Activated T-cell treated with anti-CD3 and anti-CD28 coated beads, Interleukin-2, amount 50 U/mL, for 24 hours (primary cell): ENCODE measurements at regions not wholly inside any gene's neighbourhood (a gene's known extent, or its start where the extent isn't known, plus 50 kb on each side); places are given as distances from the start of the nearest gene placed in this dataset.

Experiments used
- DNase-seq: peaks from one replicate; pipeline ENCODE4 v3.0.0-alpha.2; 2020
- H3K27ac Mint-ChIP-seq: 2 replicates; pipeline ENCODE4 v1.8.0; 2020; ENCODE audit warnings: mild to moderate bottlenecking, mixed read lengths
- H3K27me3 Mint-ChIP-seq: 2 replicates; pipeline ENCODE4 v1.8.0; 2020; ENCODE audit warnings: mixed read lengths
- H3K36me3 Mint-ChIP-seq: 2 replicates; pipeline ENCODE4 v1.8.0; 2020; ENCODE audit warnings: low read depth, mixed read lengths
- H3K4me1 Mint-ChIP-seq: 2 replicates; pipeline ENCODE4 v1.8.0; 2020; ENCODE audit warnings: low read depth, mixed read lengths
- H3K4me3 Mint-ChIP-seq: 2 replicates; pipeline ENCODE4 v1.8.0; 2020; ENCODE audit warnings: mild to moderate bottlenecking, moderate library complexity, mixed read lengths
- H3K9me3 Mint-ChIP-seq: 2 replicates; pipeline ENCODE4 v1.8.0; 2020; ENCODE audit warnings: mixed read lengths

- no peak overlapping the region for H3K27ac Mint-ChIP-seq
- no peaks in the 10 kb centered on the region for H3K4me1 Mint-ChIP-seq
- H3K9me3 Mint-ChIP-seq = peaks cover 2% of the 10 kb centered on the region
- no peak for DNase-seq
- H3K36me3 Mint-ChIP-seq = no peaks in the 10 kb centered on the region
- no peaks in the 10 kb centered on the region for H3K27me3 Mint-ChIP-seq
- no peak overlapping the region for H3K4me3 Mint-ChIP-seq
These were observed 360.3 kb upstream of the ARRDC4 start for GRCh38 chr15:97600190-97600589.

- no peak for DNase-seq
- Mint-ChIP-seq H3K27me3 (no peaks in the 10 kb centered on the region), H3K4me1 (no peaks in the 10 kb centered on the region), H3K9me3 (peaks cover 8% of the 10 kb centered on the region), H3K4me3 (no peak overlapping the region), H3K36me3 (no peaks in the 10 kb centered on the region), H3K27ac (no peak overlapping the region)
These were observed 355.8 kb upstream of the ARRDC4 start for GRCh38 chr15:97604677-97605076.

GRCh38 chr15:97615114-97615513 is 345.4 kb upstream of the ARRDC4 start:
- H3K4me3 Mint-ChIP-seq = no peak overlapping the region
- no peaks in the 10 kb centered on the region for H3K4me1 Mint-ChIP-seq
- no peak for DNase-seq
- no peaks in the 10 kb centered on the region for H3K36me3 Mint-ChIP-seq
- no peaks in the 10 kb centered on the region for H3K27me3 Mint-ChIP-seq
- peaks cover 18% of the 10 kb centered on the region for H3K9me3 Mint-ChIP-seq
- no peak overlapping the region for H3K27ac Mint-ChIP-seq

GRCh38 chr15:97623091-97623661 is 337.3 kb upstream of the ARRDC4 start:
- Mint-ChIP-seq H3K4me1 (no peaks in the 10 kb centered on the region), H3K4me3 (no peak overlapping the region), H3K27me3 (no peaks in the 10 kb centered on the region), H3K36me3 (no peaks in the 10 kb centered on the region), H3K9me3 (peaks cover 2% of the 10 kb centered on the region), H3K27ac (no peak overlapping the region)
- DNase-seq = no peak

GRCh38 chr15:97627634-97628033 is 332.9 kb upstream of the ARRDC4 start:
- peaks cover 6% of the 10 kb centered on the region for H3K9me3 Mint-ChIP-seq
- no peaks in the 10 kb centered on the region for H3K36me3 Mint-ChIP-seq
- no peak overlapping the region for H3K27ac Mint-ChIP-seq
- no peaks in the 10 kb centered on the region for H3K27me3 Mint-ChIP-seq
- no peak overlapping the region for H3K4me3 Mint-ChIP-seq
- no peak for DNase-seq
- H3K4me1 Mint-ChIP-seq = no peaks in the 10 kb centered on the region

GRCh38 chr15:97645758-97646157 is 314.7 kb upstream of the ARRDC4 start:
- DNase-seq = no peak
- no peak overlapping the region for H3K27ac Mint-ChIP-seq
- no peaks in the 10 kb centered on the region for H3K4me1 Mint-ChIP-seq
- peaks cover 4% of the 10 kb centered on the region for H3K27me3 Mint-ChIP-seq
- no peak overlapping the region for H3K4me3 Mint-ChIP-seq
- no peaks in the 10 kb centered on the region for H3K36me3 Mint-ChIP-seq
- peaks cover 5% of the 10 kb centered on the region for H3K9me3 Mint-ChIP-seq

- no peaks in the 10 kb centered on the region for H3K36me3 Mint-ChIP-seq
- H3K4me1 Mint-ChIP-seq = no peaks in the 10 kb centered on the region
- H3K4me3 Mint-ChIP-seq = no peak overlapping the region
- DNase-seq = no peak
- H3K27me3 Mint-ChIP-seq = peaks cover 20% of the 10 kb centered on the region
- H3K27ac Mint-ChIP-seq = no peak overlapping the region
- peaks cover 2% of the 10 kb centered on the region for H3K9me3 Mint-ChIP-seq
These were observed 311.8 kb upstream of the ARRDC4 start for GRCh38 chr15:97648728-97649127.

GRCh38 chr15:97652041-97652440 is 308.5 kb upstream of the ARRDC4 start:
- Mint-ChIP-seq H3K27ac (no peak overlapping the region), H3K4me3 (no peak overlapping the region), H3K4me1 (no peaks in the 10 kb centered on the region), H3K36me3 (no peaks in the 10 kb centered on the region), H3K27me3 (peaks cover 28% of the 10 kb centered on the region), H3K9me3 (no peaks in the 10 kb centered on the region)
- no peak for DNase-seq

GRCh38 chr15:97652700-97653167 is 307.8 kb upstream of the ARRDC4 start:
- no peak for DNase-seq
- Mint-ChIP-seq H3K4me3 (no peak overlapping the region), H3K27ac (no peak overlapping the region), H3K9me3 (no peaks in the 10 kb centered on the region), H3K36me3 (no peaks in the 10 kb centered on the region), H3K27me3 (peaks cover 28% of the 10 kb centered on the region), H3K4me1 (no peaks in the 10 kb centered on the region)

GRCh38 chr15:97653896-97654295 is 306.6 kb upstream of the ARRDC4 start:
- H3K4me3 Mint-ChIP-seq = no peak overlapping the region
- H3K27me3 Mint-ChIP-seq = peaks cover 28% of the 10 kb centered on the region

GRCh38 chr15:97654481-97655076 is 305.9 kb upstream of the ARRDC4 start:
- H3K4me1 Mint-ChIP-seq = no peaks in the 10 kb centered on the region
- H3K9me3 Mint-ChIP-seq = no peaks in the 10 kb centered on the region
- H3K27me3 Mint-ChIP-seq = peaks cover 28% of the 10 kb centered on the region
- no peak overlapping the region for H3K27ac Mint-ChIP-seq
- no peak overlapping the region for H3K4me3 Mint-ChIP-seq
- DNase-seq = no peak
- no peaks in the 10 kb centered on the region for H3K36me3 Mint-ChIP-seq

More at GRCh38 chr15:97653896-97654295, 306.6 kb upstream of the ARRDC4 start:
- Mint-ChIP-seq H3K4me1 (no peaks in the 10 kb centered on the region), H3K9me3 (no peaks in the 10 kb centered on the region), H3K27ac (no peak overlapping the region), H3K36me3 (no peaks in the 10 kb centered on the region)
- DNase-seq = no peak

GRCh38 chr15:97661796-97662195 is 298.7 kb upstream of the ARRDC4 start:
- H3K9me3 Mint-ChIP-seq = peaks cover 7% of the 10 kb centered on the region
- no peak for DNase-seq
- no peaks in the 10 kb centered on the region for H3K36me3 Mint-ChIP-seq

GRCh38 chr15:97672586-97672985 is 287.9 kb upstream of the ARRDC4 start:
- H3K9me3 Mint-ChIP-seq = peaks cover 4% of the 10 kb centered on the region
- no peak overlapping the region for H3K27ac Mint-ChIP-seq
- no peaks in the 10 kb centered on the region for H3K27me3 Mint-ChIP-seq
- H3K36me3 Mint-ChIP-seq = no peaks in the 10 kb centered on the region
- H3K4me3 Mint-ChIP-seq = no peak overlapping the region
- no peak for DNase-seq
- H3K4me1 Mint-ChIP-seq = no peaks in the 10 kb centered on the region

More at GRCh38 chr15:97661796-97662195, 298.7 kb upstream of the ARRDC4 start:
- H3K27me3 Mint-ChIP-seq = no peaks in the 10 kb centered on the region
- no peak overlapping the region for H3K4me3 Mint-ChIP-seq
- no peak overlapping the region for H3K27ac Mint-ChIP-seq
- no peaks in the 10 kb centered on the region for H3K4me1 Mint-ChIP-seq

GRCh38 chr15:97678656-97679055 is 281.8 kb upstream of the ARRDC4 start:
- no peaks in the 10 kb centered on the region for H3K36me3 Mint-ChIP-seq
- H3K9me3 Mint-ChIP-seq = peaks cover 6% of the 10 kb centered on the region
- H3K27ac Mint-ChIP-seq = no peak overlapping the region
- H3K4me3 Mint-ChIP-seq = no peak overlapping the region
- peaks cover 4% of the 10 kb centered on the region for H3K27me3 Mint-ChIP-seq
- H3K4me1 Mint-ChIP-seq = no peaks in the 10 kb centered on the region
- DNase-seq = no peak

GRCh38 chr15:97679106-97679688 is 281.3 kb upstream of the ARRDC4 start:
- H3K9me3 Mint-ChIP-seq = peaks cover 6% of the 10 kb centered on the region
- H3K4me3 Mint-ChIP-seq = no peak overlapping the region
- peaks cover 4% of the 10 kb centered on the region for H3K27me3 Mint-ChIP-seq
- no peak overlapping the region for H3K27ac Mint-ChIP-seq
- no peaks in the 10 kb centered on the region for H3K36me3 Mint-ChIP-seq
- DNase-seq = no peak
- peaks cover under 1% of the 10 kb centered on the region for H3K4me1 Mint-ChIP-seq
